ENCODE measurements at regions not wholly inside any gene's neighbourhood (a gene's known extent, or its start where the extent isn't known, plus 50 kb on each side); places are given as distances from the start of the nearest gene placed in this dataset.

- TF ChIP-seq, protein P1, sequence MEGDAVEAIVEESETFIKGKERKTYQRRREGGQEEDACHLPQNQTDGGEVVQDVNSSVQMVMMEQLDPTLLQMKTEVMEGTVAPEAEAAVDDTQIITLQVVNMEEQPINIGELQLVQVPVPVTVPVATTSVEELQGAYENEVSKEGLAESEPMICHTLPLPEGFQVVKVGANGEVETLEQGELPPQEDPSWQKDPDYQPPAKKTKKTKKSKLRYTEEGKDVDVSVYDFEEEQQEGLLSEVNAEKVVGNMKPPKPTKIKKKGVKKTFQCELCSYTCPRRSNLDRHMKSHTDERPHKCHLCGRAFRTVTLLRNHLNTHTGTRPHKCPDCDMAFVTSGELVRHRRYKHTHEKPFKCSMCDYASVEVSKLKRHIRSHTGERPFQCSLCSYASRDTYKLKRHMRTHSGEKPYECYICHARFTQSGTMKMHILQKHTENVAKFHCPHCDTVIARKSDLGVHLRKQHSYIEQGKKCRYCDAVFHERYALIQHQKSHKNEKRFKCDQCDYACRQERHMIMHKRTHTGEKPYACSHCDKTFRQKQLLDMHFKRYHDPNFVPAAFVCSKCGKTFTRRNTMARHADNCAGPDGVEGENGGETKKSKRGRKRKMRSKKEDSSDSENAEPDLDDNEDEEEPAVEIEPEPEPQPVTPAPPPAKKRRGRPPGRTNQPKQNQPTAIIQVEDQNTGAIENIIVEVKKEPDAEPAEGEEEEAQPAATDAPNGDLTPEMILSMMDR (IDR thresholded peaks at IDR 0.05; ENCODE audit: low read length), result no peak
- no peak for TF ChIP-seq EZH2 (IDR thresholded peaks at IDR 0.05; ENCODE audit: borderline replicate concordance, low read length)
Measured at GRCh38 chrX:25762656-25763055, 375.5 kb upstream of the MAGEB18 start.
